CD4-positive, alpha-beta T cell treated with Interleukin-21 for 1 hour (primary cell): ENCODE measurements at regions not wholly inside any gene's neighbourhood (a gene's known extent, or its start where the extent isn't known, plus 50 kb on each side); places are given as distances from the start of the nearest gene placed in this dataset.

Experiments
- DNase-seq: peaks from one replicate; pipeline ENCODE4 v3.0.0-alpha.2; 2020

DNA sequence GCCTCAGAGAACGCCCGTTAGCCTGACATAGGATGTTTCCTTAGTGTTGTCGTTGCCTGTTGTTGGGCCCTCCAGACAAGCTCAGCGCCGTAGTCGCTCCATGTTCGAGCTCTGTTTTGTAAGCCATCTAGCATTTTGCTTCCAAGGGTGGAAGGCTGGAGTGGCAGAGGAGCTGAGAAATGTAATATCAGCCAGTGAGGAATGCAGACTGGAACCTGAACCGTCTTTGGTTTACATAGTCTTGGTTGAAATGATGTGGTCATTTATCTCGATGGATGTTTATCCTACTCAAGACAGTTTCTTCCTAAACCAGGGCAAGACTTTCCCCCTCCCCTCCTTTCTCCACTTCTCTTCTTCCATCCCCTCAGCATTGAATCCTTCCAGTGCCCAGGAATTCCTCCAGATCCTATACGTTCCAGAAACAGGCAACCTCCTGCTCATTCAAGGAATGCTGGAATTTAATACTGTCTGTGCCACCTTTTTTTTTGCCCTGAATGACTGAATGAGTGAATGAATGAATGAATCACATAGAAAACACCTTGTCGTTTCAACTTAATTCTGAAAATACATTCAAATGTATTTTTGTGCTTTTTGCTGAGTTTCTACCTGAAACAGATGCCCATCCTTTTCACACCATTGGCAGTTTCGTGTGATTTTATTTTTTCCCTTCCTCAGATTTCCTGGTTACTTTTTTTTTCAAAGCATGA lies 109.5 kb upstream of the MBNL2 start:
- DNase-seq: no peak

DNA sequence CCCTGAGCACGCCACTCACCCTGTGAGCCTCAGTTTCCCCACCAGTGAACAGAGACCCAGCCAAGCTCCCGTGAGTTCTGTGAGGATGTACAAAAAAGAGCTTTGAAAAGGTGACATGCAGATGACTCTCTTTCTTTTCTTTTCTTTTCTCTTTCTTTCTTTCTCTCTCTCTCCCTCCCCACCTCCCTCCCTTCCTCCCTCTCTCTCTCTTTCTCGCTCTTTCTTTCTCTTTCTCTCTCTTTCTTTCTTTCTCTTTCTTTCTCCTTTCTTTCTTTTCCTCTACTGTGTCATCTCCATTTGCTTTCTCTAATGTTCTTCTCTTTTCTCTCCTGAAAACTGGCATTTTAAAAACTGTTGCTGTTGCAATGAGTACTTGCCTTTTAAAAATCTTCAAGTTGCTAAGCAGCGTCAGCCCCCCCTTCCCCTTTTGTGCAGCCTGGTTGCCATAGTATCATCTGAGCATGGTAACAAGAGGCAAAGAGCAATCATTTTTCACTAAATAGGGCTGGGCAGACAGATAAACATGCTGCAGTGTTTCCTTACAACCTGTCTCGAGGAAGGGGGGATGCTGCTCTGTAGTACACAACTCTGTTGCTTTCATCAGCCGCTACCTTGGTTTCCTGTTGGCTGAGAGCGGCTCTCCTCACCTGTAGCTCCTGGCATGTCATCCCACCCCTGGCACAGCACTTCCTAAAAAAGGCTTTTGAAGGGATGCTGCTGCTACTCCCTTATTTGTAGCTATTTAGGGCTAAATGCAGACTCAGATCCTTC lies 108.7 kb upstream of the MBNL2 start:
- DNase-seq: no peak

DNA sequence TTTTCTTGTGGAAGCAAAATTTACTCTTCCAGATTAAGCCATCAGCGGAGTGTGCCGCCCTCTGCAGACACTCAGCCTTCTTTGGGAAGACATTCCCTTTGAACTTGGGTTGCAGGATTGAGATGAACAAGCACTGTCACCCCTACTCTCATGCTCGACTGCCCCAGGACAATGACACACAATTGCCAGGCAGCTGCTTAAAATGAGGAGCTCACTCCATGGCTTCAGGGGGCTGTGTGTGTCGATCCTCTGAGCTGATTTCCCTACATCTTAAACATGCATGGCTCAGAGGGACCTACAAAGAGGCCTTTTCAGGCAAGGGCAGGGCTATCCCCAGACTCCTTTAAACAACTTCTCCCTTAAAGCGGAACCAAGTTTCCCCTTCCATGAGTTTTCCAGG lies 107.5 kb upstream of the MBNL2 start:
- no peak for DNase-seq

DNA sequence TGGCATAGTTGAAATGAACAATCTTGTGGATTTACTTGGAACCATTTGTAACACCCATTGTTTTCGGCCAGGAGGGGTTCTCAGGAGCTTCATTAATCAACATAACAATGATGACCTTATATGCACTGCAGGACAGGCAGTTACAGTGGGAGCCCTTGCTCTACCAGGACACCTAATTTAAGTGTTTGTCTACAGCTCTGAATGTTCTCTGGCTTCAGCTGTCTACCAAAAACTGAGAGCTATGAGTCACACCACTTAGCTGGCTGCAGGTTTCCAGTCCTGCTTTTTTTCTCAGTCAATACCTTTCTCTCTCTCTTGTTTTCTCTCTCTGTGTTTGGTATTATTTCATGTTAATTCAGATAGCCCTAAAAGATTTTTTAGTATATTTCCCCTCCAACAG lies 105.4 kb upstream of the MBNL2 start:
- no peak for DNase-seq

DNA sequence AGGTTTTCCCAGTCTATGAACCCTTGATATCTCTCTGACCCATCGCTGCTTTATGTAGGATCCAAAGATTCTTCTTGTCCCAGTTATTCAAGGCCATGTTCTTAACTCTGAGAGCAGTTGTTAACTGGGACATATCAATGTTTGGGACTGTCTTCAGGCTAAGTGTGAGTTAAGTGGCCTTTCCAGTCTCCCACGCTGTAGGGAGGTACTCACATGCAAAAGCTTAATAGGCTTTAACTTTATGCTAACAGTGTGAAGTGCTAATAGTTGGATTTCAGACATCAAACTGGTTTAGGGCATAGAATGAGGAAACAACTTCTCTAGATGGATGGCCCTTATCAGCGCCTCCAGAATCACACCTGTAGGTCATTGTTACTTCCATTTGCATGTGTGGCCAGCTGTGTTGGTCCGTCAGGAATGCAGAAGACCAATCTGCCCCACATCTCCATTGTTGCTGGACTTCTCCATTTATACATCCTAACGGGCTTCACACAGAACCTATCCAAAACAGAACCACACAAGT lies 104.7 kb upstream of the MBNL2 start:
- DNase-seq: no peak

DNA sequence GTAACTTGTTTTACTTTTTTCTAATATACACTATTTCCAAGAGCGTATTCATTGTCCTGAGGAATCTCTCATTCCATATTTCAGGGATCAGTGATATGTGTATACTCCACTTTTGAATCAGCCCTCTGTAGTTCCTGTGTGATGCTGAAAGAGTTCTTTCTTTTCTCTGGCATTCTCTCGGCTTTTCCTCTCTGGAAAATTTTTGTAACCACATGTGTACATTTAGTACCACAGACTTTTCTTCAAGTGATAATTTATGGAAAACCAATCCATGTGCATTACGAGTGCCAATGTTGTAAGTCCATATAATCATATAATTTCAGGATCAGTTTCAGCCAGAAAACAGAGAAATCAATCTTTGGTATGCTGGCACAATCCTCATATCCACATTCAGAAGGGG lies 102.2 kb upstream of the MBNL2 start:
- no peak for DNase-seq

DNA sequence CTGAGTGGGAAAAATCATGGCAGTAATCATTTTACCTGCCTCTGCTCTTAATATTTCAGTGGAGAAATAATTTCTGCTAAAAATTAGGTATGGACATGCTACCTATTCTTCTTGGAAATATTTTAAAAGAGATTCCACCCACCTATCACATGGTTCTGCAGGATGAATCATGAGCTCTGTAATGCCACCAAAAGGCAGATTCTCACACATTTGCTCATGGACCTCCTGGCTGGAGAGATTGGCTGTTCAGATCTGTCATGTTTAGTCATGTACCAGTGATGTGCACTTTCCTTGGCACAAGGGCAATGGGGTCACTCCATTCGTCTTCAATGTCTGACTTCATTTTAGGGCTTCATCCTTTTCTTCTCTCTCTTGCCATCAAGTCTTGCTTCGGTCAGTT lies 101.8 kb upstream of the MBNL2 start:
- DNase-seq: no peak

DNA sequence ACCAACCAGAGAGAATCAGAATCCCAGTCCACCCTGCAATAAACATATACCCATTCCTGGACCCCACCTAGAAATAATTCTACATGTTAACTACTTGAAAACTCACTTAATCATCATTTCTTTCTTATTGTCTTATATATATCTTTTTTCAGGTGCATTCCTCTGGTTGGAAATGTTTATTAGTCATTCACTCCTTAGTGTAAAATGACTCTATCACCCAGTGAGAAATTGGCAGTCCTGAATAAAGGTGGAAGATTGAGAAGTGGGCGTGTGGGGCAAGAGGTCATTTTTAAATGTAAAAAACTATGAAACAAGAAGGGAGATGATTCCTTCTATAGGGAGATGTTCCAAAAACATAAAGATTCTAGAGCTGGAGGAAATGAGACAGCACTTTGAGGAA lies 101.2 kb upstream of the MBNL2 start:
- DNase-seq: no peak

- DNase-seq: no peak
Measured at GRCh38 chr13:97121894-97122293, 100.2 kb upstream of the MBNL2 start.

- no peak for DNase-seq
Measured at GRCh38 chr13:97122381-97122996, 99.6 kb upstream of the MBNL2 start.

- DNase-seq: no peak
Measured at GRCh38 chr13:97124206-97124605, 97.9 kb upstream of the MBNL2 start.

DNA sequence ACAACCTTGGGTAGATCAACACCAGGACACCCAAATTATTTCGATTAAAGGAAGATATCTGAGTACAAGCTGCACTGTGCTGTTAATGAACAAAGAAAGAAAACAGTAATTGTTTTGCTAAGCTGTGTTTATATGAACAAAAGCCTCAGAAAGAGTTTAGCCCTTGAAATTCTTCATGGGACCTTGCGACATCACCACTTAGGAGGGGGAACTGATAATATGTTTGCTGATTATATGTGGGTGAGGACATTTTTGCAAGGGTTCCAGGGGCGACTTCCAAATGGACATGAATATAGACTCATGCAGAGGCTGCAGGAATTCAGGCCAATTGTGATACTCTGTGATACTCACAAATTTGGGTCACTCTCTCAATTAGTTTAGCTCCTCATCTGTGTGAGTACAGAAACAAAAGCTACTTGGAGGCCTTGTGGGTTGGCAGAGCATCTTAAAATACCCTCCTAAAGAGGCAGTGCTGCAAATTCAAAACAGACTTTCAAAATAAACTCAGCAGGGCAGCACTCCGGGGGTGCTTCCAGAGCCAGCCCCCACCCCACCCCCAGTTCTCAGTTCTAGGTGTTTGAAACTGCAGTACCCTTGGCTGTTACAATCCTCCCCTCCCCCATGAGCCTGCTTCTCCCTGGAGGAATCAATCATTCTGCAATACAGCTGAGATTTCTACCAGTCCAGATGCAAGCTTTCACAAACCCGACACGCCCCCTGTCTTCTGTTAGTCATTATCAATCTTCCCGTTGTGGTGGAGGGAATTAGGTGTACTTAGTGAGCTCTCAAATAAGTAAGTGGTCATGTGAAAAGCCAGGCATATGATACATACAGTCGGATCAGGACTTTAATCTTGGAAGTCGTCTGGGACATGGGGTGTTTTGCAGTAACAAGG lies 97.0 kb upstream of the MBNL2 start:
- DNase-seq: no peak

GRCh38 chr13:97125810-97126738 lies 96.1 kb upstream of the MBNL2 start:
- no peak for DNase-seq

GRCh38 chr13:97127842-97128241 lies 94.3 kb upstream of the MBNL2 start:
- DNase-seq: no peak

GRCh38 chr13:97130190-97130589 lies 91.9 kb upstream of the MBNL2 start:
- no peak for DNase-seq

DNA sequence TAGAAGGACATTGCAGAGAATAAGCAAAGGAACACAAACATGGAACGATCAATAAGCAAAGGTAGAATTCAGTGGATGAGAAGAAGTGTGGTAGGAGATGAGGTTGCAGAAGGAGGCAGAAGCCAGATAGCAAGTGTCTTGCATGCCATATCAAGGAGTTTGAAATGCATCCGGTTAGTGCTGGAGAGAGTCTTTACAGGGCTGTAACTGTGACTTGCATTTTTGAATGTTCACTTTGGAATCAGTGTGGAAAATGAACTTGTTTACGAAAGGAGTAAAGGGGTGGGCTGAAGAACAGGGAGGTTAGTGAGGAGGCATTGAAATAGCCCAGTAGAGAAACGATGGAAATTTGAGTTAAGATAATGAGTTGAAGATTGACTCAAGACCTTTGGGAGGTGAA lies 90.7 kb upstream of the MBNL2 start:
- no peak for DNase-seq

GRCh38 chr13:97133554-97133953 lies 88.6 kb upstream of the MBNL2 start:
- no peak for DNase-seq

- no peak for DNase-seq
Measured at GRCh38 chr13:97133955-97134354, 88.2 kb upstream of the MBNL2 start.

DNA sequence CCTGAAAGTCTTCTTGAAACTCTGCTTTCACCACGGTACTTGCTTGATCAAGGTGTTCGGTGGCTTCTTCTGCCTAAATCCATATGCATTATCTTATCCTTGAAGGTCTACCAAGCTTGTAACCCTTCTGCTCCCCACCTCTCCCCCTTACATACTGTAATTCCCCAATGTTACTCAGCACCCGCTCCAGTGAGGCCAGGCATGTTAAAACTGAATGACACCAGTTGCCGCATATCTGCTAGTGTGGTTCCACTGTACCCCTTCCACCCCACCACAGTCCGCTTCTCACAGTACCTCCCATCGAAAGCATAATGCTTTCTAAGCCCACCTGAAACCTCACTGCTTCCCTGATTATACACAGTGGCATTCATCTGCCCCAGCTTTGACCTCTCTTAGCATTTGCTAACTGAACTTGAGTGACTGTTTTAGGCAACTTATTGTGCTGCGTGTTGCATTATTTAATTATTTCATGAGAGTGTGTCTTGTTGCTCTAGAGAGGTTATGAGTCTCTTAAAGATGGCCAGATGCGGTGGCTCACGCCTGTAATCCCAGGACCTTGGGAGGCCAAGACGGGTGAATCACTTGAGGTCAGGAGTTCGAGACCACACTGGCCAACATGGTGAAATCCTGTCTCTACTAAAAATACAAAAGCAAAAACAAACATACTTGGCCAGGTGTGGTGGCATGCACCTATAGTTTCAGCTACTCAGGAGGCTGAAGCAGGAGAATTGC lies 87.6 kb upstream of the MBNL2 start:
- DNase-seq: no peak

GRCh38 chr13:97135883-97136282 lies 86.2 kb upstream of the MBNL2 start:
- DNase-seq: no peak

- DNase-seq: no peak
Measured at GRCh38 chr13:97136418-97136817, 85.7 kb upstream of the MBNL2 start.
